ENCODE measurements at regions not wholly inside any gene's neighbourhood (a gene's known extent, or its start where the extent isn't known, plus 50 kb on each side); places are given as distances from the start of the nearest gene placed in this dataset.

DNA sequence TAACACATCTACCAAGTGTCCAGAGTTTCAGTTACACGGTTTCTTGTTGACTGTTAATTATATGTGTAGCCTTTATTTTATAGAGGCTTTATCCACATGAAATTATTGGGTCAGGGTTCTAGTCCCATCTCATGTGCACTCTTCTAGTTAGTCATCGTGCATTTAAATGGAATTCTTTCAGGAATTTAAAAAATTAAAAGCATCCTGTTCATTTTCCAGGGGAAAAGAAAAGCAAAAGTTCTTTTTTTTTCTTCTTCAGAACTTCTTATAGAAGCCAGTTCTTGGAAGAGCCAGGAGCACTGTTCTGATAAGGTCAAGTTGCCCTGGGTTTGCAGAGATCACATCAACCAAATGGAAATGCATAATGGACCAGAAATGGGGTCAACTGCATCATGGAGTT lies 324.7 kb downstream of the INHBA start (continued):
- TF ChIP-seq POLR2A (IDR thresholded peaks at IDR 0.05; ENCODE audit: control extremely low read depth in 1 of 2, low read depth in 2 of 2, low read length in 2 of 2) (no peak), CEBPB (IDR thresholded peaks at IDR 0.05; ENCODE audit: low read depth, low read length) (no peak), TAF7 (optimal IDR thresholded peaks at IDR 0.05; ENCODE audit: borderline replicate concordance, low read depth, low read length) (no peak), EP300 (IDR thresholded peaks at IDR 0.05; ENCODE audit: borderline replicate concordance in 1 of 2, low read depth in 2 of 2, low read length in 2 of 2) (no peak), KDM5A (IDR thresholded peaks at IDR 0.05; ENCODE audit: low read length) (no peak), JUN (IDR thresholded peaks at IDR 0.05; ENCODE audit: low read depth, low read length) (no peak), NRF1 (IDR thresholded peaks at IDR 0.05; ENCODE audit: low read depth, low read length) (no peak)
- TF ChIP-seq, protein P1, sequence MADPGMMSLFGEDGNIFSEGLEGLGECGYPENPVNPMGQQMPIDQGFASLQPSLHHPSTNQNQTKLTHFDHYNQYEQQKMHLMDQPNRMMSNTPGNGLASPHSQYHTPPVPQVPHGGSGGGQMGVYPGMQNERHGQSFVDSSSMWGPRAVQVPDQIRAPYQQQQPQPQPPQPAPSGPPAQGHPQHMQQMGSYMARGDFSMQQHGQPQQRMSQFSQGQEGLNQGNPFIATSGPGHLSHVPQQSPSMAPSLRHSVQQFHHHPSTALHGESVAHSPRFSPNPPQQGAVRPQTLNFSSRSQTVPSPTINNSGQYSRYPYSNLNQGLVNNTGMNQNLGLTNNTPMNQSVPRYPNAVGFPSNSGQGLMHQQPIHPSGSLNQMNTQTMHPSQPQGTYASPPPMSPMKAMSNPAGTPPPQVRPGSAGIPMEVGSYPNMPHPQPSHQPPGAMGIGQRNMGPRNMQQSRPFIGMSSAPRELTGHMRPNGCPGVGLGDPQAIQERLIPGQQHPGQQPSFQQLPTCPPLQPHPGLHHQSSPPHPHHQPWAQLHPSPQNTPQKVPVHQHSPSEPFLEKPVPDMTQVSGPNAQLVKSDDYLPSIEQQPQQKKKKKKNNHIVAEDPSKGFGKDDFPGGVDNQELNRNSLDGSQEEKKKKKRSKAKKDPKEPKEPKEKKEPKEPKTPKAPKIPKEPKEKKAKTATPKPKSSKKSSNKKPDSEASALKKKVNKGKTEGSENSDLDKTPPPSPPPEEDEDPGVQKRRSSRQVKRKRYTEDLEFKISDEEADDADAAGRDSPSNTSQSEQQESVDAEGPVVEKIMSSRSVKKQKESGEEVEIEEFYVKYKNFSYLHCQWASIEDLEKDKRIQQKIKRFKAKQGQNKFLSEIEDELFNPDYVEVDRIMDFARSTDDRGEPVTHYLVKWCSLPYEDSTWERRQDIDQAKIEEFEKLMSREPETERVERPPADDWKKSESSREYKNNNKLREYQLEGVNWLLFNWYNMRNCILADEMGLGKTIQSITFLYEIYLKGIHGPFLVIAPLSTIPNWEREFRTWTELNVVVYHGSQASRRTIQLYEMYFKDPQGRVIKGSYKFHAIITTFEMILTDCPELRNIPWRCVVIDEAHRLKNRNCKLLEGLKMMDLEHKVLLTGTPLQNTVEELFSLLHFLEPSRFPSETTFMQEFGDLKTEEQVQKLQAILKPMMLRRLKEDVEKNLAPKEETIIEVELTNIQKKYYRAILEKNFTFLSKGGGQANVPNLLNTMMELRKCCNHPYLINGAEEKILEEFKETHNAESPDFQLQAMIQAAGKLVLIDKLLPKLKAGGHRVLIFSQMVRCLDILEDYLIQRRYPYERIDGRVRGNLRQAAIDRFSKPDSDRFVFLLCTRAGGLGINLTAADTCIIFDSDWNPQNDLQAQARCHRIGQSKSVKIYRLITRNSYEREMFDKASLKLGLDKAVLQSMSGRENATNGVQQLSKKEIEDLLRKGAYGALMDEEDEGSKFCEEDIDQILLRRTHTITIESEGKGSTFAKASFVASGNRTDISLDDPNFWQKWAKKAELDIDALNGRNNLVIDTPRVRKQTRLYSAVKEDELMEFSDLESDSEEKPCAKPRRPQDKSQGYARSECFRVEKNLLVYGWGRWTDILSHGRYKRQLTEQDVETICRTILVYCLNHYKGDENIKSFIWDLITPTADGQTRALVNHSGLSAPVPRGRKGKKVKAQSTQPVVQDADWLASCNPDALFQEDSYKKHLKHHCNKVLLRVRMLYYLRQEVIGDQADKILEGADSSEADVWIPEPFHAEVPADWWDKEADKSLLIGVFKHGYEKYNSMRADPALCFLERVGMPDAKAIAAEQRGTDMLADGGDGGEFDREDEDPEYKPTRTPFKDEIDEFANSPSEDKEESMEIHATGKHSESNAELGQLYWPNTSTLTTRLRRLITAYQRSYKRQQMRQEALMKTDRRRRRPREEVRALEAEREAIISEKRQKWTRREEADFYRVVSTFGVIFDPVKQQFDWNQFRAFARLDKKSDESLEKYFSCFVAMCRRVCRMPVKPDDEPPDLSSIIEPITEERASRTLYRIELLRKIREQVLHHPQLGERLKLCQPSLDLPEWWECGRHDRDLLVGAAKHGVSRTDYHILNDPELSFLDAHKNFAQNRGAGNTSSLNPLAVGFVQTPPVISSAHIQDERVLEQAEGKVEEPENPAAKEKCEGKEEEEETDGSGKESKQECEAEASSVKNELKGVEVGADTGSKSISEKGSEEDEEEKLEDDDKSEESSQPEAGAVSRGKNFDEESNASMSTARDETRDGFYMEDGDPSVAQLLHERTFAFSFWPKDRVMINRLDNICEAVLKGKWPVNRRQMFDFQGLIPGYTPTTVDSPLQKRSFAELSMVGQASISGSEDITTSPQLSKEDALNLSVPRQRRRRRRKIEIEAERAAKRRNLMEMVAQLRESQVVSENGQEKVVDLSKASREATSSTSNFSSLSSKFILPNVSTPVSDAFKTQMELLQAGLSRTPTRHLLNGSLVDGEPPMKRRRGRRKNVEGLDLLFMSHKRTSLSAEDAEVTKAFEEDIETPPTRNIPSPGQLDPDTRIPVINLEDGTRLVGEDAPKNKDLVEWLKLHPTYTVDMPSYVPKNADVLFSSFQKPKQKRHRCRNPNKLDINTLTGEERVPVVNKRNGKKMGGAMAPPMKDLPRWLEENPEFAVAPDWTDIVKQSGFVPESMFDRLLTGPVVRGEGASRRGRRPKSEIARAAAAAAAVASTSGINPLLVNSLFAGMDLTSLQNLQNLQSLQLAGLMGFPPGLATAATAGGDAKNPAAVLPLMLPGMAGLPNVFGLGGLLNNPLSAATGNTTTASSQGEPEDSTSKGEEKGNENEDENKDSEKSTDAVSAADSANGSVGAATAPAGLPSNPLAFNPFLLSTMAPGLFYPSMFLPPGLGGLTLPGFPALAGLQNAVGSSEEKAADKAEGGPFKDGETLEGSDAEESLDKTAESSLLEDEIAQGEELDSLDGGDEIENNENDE (IDR thresholded peaks at IDR 0.05; ENCODE audit: insufficient replicate concordance, low read length), result no peak
- TF ChIP-seq, protein P2, sequence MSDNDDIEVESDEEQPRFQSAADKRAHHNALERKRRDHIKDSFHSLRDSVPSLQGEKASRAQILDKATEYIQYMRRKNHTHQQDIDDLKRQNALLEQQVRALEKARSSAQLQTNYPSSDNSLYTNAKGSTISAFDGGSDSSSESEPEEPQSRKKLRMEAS (IDR thresholded peaks at IDR 0.05), result no peak
